OCI-LY3 (cell line): ENCODE measurements at regions not wholly inside any gene's neighbourhood (a gene's known extent, or its start where the extent isn't known, plus 50 kb on each side); places are given as distances from the start of the nearest gene placed in this dataset.

ENCODE experiments used
- H2AFZ ChIP-seq: fragments of 200-600, 300-600 bp; shearing (Covaris generic); 2 replicates; pipeline ENCODE4 v1.6.0; 2014; ENCODE audit warnings: antibody characterized with exemption, low read depth, low read length
- H3K27ac ChIP-seq: fragments of 200-600, 300-600 bp; sonication (generic); 2 replicates; pipeline ENCODE4 v1.5.1; 2014; ENCODE audit warnings: mild to moderate bottlenecking, low read length, moderate library complexity, mixed read lengths
- H3K27me3 ChIP-seq: fragments of 200-600, 300-600 bp; sonication (generic); 2 replicates; pipeline ENCODE4 v1.6.1; 2014; ENCODE audit warnings: low read depth, low read length, mixed read lengths
- H3K36me3 ChIP-seq: fragments of 200-600, 300-600 bp; sonication (generic); replicated peaks from 2 replicates; pipeline ENCODE3; 2014; ENCODE audit warnings: low read depth, low read length, mixed read lengths
- H3K4me1 ChIP-seq: fragments of 300-600, 200-600 bp; sonication (generic); 2 replicates; pipeline ENCODE4 v1.6.1; 2014; ENCODE audit warnings: low read length, mixed read lengths
- H3K4me2 ChIP-seq: fragments of 200-600, 300-600 bp; sonication (generic); 2 replicates; pipeline ENCODE4 v1.6.1; 2014; ENCODE audit warnings: low read length, mixed read lengths
- H3K4me3 ChIP-seq: fragments of 300-600, 200-600 bp; sonication (generic); 2 replicates; pipeline ENCODE4 v1.5.1; 2014; ENCODE audit warnings: antibody characterized with exemption, mild to moderate bottlenecking, low read length, moderate library complexity
- H3K79me2 ChIP-seq: fragments of 300-600, 200-600 bp; shearing (Covaris generic); 2 replicates; pipeline ENCODE4 v1.6.1; 2014; ENCODE audit warnings: mild to moderate bottlenecking, low read length, mixed read lengths
- H3K9ac ChIP-seq: fragments of 300-600, 200-600 bp; shearing (Covaris generic); 2 replicates; pipeline ENCODE4 v1.6.0; 2014; ENCODE audit warnings: mild to moderate bottlenecking, low read length, moderate library complexity
- H3K9me3 ChIP-seq: fragments of 200-600, 300-600 bp; shearing (Covaris generic); 2 replicates; pipeline ENCODE4 v1.6.1; 2014; ENCODE audit warnings: low read length, mixed read lengths; ENCODE audit not compliant: insufficient read depth
- H4K20me1 ChIP-seq: fragments of 200-600, 300-600 bp; sonication (generic); 2 replicates; pipeline ENCODE4 v1.6.1; 2016; ENCODE audit warnings: low read length, mixed read lengths; ENCODE audit not compliant: insufficient read depth
- CTCF ChIP-seq: fragments of 200-600, 300-600 bp; sonication (generic); IDR thresholded peaks from 2 replicates; pipeline ENCODE4 v1.5.1; 2014; ENCODE audit warnings: antibody characterized with exemption, low read length, low read depth
- EZH2phosphoT487 ChIP-seq: fragments of 200-600 bp; shearing (Covaris generic); IDR thresholded peaks from 2 replicates; pipeline ENCODE4 v1.6.1; 2018; ENCODE audit warnings: antibody characterized with exemption, mixed run types, low read depth

GRCh38 chr6:74768738-74769137, 437.1 kb downstream of the COL12A1 start:
- H3K4me1 ChIP-seq = peaks cover 16% of the 10 kb centered on the region
- no peaks in the 10 kb centered on the region for H3K36me3 ChIP-seq
- H2AFZ ChIP-seq = no peak overlapping the region
- H3K9me3 ChIP-seq = no peaks in the 10 kb centered on the region; the same call in 1 of the 2 replicates
- no peaks in the 10 kb centered on the region for H3K27me3 ChIP-seq
- H3K4me3 ChIP-seq = no peak overlapping the region
- H3K9ac ChIP-seq = no peak overlapping the region
- TF ChIP-seq EZH2phosphoT487 (no peak), CTCF (no peak)
- no peak overlapping the region for H3K4me2 ChIP-seq
- no peaks in the 10 kb centered on the region for H4K20me1 ChIP-seq
- H3K79me2 ChIP-seq = no peaks in the 10 kb centered on the region
- no peak overlapping the region for H3K27ac ChIP-seq

GRCh38 chr6:74768120-74768519, 437.7 kb downstream of the COL12A1 start:
- no peak overlapping the region for H3K9ac ChIP-seq
- no peaks in the 10 kb centered on the region for H3K79me2 ChIP-seq
- H3K27ac ChIP-seq = no peak overlapping the region
- H2AFZ ChIP-seq = no peak overlapping the region
- H4K20me1 ChIP-seq = no peaks in the 10 kb centered on the region
- H3K4me1 ChIP-seq = peaks cover 20% of the 10 kb centered on the region
- no peak overlapping the region for H3K4me3 ChIP-seq
- no peak overlapping the region for H3K4me2 ChIP-seq
- no peaks in the 10 kb centered on the region for H3K36me3 ChIP-seq
- TF ChIP-seq CTCF (no peak), EZH2phosphoT487 (no peak)
- no peaks in the 10 kb centered on the region; the same call in 1 of the 2 replicates for H3K9me3 ChIP-seq
- no peaks in the 10 kb centered on the region for H3K27me3 ChIP-seq

- Histone ChIP-seq H2AFZ (no peak overlapping the region), H3K79me2 (no peaks in the 10 kb centered on the region), H3K9ac (no peak overlapping the region), H3K9me3 (no peaks in the 10 kb centered on the region), H4K20me1 (no peaks in the 10 kb centered on the region), H3K4me3 (no peak overlapping the region), H3K27ac (no peak overlapping the region), H3K36me3 (no peaks in the 10 kb centered on the region), H3K4me2 (no peak overlapping the region), H3K27me3 (no peaks in the 10 kb centered on the region), H3K4me1 (peaks cover 28% of the 10 kb centered on the region)
- TF ChIP-seq EZH2phosphoT487 (no peak), CTCF (no peak)
These were observed 440.4 kb downstream of the COL12A1 start for GRCh38 chr6:74765486-74765885.

GRCh38 chr6:74764486-74764885, 441.4 kb downstream of the COL12A1 start:
- Histone ChIP-seq H3K4me2 (no peak overlapping the region), H3K27me3 (no peaks in the 10 kb centered on the region), H3K79me2 (no peaks in the 10 kb centered on the region), H3K27ac (no peak overlapping the region), H3K4me1 (peaks cover 20% of the 10 kb centered on the region), H4K20me1 (no peaks in the 10 kb centered on the region), H2AFZ (no peak overlapping the region), H3K4me3 (no peak overlapping the region), H3K9ac (no peak overlapping the region), H3K36me3 (no peaks in the 10 kb centered on the region), H3K9me3 (no peaks in the 10 kb centered on the region)
- TF ChIP-seq CTCF (no peak), EZH2phosphoT487 (no peak)
